GM18870 (cell line): ENCODE measurements at regions not wholly inside any gene's neighbourhood (a gene's known extent, or its start where the extent isn't known, plus 50 kb on each side); places are given as distances from the start of the nearest gene placed in this dataset.

ENCODE experiments used
- ATAC-seq: cut with Tn5 transposase; IDR thresholded peaks from one replicate; pipeline ENCODE4 v1.9.1; 2021; ENCODE audit warnings: moderate library complexity; ENCODE audit not compliant: unreplicated experiment

DNA sequence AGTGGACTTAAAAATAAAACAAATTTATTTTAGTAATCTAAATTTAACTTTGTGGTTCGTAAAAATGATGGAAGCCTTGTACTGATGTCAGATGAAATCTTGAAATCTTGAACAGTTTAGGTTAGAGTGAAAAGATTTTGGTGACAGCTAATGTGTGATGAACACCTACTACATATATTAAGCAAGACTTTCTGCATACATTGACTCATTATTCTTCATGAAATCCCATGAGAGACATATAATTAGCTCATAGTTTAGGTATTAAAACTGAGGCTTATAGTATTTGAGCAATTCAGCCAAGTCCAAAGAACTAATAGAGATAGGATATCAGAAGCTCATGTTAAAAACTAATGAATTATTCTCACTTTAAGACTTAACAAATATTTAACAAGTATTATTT lies 66.9 kb upstream of the PCDH7 start:
- no peak for ATAC-seq

DNA sequence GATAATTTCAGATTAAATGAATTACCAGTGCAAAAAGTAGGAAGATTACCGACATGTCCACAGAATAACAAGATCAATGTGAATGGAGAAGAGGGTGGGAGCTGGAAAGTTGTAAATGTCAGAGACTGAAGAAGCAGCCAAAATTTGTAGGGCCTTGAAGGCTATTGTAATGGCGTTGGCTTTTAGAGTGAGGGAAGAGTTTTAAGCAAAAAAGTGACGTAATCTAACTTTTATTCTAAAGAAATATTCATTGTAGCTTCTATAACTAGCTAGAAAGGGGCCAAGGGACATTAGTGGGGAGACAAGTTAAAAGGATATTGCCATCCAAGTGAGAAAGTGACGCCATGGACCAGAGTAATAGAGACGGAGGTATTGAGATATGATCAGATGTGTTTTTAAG lies 63.3 kb upstream of the PCDH7 start:
- no peak for ATAC-seq

DNA sequence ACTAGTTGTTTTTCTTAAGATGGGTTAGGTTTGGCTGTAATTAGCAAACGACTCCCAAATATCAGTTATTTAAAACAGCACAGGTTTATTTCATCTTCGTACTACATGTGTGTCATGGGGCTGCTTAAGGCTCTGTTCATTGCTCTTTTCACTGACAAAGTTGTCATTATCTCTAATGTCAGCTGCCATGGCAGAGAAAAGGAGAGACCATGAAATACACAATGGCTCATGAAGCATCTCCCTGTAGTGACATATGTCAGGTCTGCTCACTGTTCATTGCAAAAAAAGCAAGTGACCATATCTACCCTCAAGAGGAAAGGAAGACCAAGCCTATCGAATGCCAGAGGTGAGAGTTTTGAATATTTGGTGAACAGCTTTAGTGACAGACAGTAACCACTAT lies 52.2 kb upstream of the PCDH7 start:
- no peak for ATAC-seq

DNA sequence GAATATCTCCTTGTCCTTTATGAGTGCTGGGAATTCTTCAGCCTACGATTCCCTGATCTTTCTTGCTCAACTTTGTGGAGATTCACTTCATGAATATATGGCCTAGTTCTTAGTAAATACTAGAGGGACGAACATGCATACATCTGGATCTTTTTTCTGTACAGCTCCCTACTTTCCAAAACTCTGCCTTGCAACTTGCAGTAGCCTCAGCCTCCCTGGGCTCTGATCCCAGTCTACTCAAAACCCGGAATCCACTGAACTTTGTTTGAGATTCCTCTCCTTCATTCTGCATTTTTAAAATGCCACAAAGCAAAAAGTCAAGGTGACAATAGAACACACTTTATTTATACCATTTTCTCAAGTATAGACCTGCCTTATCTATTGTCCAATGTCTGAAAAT lies 50.0 kb upstream of the PCDH7 start:
- no peak for ATAC-seq
